Loucy (cell line): ENCODE measurements at regions not wholly inside any gene's neighbourhood (a gene's known extent, or its start where the extent isn't known, plus 50 kb on each side); places are given as distances from the start of the nearest gene placed in this dataset.
"Not testable (repeated sequence)": the region's sequence is repeated elsewhere in the genome, so short reads cannot be mapped to it uniquely, and the experiment has no call there.

Experiments
- CTCF ChIP-seq: fragments of 200-600 bp; sonication (generic); conservative IDR thresholded peaks from 2 replicates; pipeline ENCODE4 v1.5.1; 2014; ENCODE audit warnings: mild to moderate bottlenecking, antibody characterized with exemption, low read length
- EZH2phosphoT487 ChIP-seq: fragments of 200-600 bp; IDR thresholded peaks from 2 replicates; pipeline ENCODE4 v1.6.1; 2018; ENCODE audit warnings: antibody characterized with exemption, mild to moderate bottlenecking, moderate library complexity, borderline replicate concordance

DNA sequence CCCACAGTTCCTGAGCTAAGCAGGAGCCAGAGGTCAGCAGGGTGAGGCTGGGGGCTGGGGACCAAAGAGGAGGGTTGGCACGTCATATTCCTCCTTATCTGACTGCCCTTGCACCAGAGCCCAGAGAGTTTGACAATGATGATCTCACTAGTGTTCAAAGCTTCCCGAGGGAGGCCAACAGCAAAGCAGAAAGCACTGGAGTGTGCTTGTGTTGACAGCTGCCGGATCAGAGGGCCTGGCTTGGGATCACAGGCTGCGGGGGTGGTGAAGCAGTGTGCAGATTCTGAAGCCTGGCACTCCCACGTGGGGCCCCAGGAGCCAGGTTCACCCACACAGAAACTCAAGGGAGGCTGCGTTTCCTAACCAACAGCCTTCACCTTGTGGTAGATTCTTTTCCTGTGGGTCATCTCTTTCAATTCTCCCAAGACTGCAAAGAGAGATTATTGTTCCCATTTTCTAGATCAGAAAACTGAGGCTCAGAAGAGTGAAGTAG is 89.8 kb downstream of the TRIM43 start:
- not testable (repeated sequence) for TF ChIP-seq CTCF, EZH2phosphoT487
